ENCODE measurements at regions not wholly inside any gene's neighbourhood (a gene's known extent, or its start where the extent isn't known, plus 50 kb on each side); places are given as distances from the start of the nearest gene placed in this dataset.

DNA sequence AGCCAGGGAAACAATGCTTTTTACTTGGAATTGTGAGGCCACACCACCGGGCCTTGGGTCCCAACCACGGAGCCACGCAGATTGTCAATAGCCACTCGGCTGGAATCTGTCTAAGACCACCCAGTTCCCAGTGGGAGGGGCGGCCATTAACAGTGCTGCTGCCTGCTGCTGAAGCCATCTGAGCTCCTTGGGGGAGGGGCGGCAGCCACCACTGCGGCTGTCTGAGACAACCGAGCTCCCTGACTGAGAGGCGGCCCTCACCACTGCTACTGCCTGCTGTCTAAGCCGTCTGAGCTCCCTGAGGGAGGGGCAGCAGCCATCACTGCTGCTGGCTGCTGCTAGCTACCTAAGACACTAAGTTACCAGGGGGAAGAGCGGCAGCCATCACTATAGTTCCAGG, 64.3 kb downstream of the DMRTA2 start:
- TF ChIP-seq, protein P1, sequence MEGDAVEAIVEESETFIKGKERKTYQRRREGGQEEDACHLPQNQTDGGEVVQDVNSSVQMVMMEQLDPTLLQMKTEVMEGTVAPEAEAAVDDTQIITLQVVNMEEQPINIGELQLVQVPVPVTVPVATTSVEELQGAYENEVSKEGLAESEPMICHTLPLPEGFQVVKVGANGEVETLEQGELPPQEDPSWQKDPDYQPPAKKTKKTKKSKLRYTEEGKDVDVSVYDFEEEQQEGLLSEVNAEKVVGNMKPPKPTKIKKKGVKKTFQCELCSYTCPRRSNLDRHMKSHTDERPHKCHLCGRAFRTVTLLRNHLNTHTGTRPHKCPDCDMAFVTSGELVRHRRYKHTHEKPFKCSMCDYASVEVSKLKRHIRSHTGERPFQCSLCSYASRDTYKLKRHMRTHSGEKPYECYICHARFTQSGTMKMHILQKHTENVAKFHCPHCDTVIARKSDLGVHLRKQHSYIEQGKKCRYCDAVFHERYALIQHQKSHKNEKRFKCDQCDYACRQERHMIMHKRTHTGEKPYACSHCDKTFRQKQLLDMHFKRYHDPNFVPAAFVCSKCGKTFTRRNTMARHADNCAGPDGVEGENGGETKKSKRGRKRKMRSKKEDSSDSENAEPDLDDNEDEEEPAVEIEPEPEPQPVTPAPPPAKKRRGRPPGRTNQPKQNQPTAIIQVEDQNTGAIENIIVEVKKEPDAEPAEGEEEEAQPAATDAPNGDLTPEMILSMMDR (conservative IDR thresholded peaks at IDR 0.05 in 1 of 2, IDR thresholded peaks at IDR 0.05 in 1 of 2; ENCODE audit: extremely low read depth in 1 of 2, insufficient read depth in 1 of 2, low read depth in 1 of 2, low read length in 2 of 2): no peak
- TF ChIP-seq EZH2 (IDR thresholded peaks at IDR 0.05; ENCODE audit: borderline replicate concordance, low read length): no peak

Measured in mammary epithelial cell (primary cell).